Right ventricle myocardium superior (tissue), 1 donor: ENCODE measurements at regions not wholly inside any gene's neighbourhood (a gene's known extent, or its start where the extent isn't known, plus 50 kb on each side); places are given as distances from the start of the nearest gene placed in this dataset.
"Not testable (repeated sequence)": the region's sequence is repeated elsewhere in the genome, so short reads cannot be mapped to it uniquely, and the experiment has no call there.

ENCODE experiments used
- ATAC-seq: fragments of 200-7000 bp; cut with Tn5 transposase; one replicate; pipeline ENCODE4 v1.9.1; 2020; ENCODE audit warnings: mild to moderate bottlenecking; ENCODE audit not compliant: poor library complexity
- DNase-seq: peaks from one replicate; pipeline ENCODE4 v3.0.0-alpha.2; 2020
- intact Hi-C: fragments of 100-400 bp; cut with DNase I; formaldehyde crosslinking; loops from one replicate; pipeline ENCODE4 v1.11.2; 2022
- donor health status: DM: no; HTN: yes; CAD: no; lungs with severe emphysema.

GRCh38 chr21:10361214-10361736 is 160.1 kb upstream of the TPTE start:
- DNase-seq, intact Hi-C loops: not testable (repeated sequence)
- peak; percentile 9 for ATAC-seq

- intact Hi-C loops, ATAC-seq, DNase-seq: not testable (repeated sequence)
Measured at GRCh38 chr21:10362816-10363215, 158.6 kb upstream of the TPTE start.

- ATAC-seq: not testable (repeated sequence)
Measured at GRCh38 chr21:10363321-10363720, 158.1 kb upstream of the TPTE start.

GRCh38 chr21:10366210-10366609 is 155.2 kb upstream of the TPTE start:
- ATAC-seq, DNase-seq, intact Hi-C loops: not testable (repeated sequence)

More at GRCh38 chr21:10363321-10363720, 158.1 kb upstream of the TPTE start:
- DNase-seq, intact Hi-C loops: not testable (repeated sequence)

GRCh38 chr21:10367586-10367985 is 153.8 kb upstream of the TPTE start:
- ATAC-seq: peak; percentile 7
- DNase-seq, intact Hi-C loops: not testable (repeated sequence)

GRCh38 chr21:10368323-10368798 is 153.0 kb upstream of the TPTE start:
- intact Hi-C loops: not testable (repeated sequence)
- ATAC-seq (peak; percentile 19), DNase-seq (peak; percentile 64)

- ATAC-seq, intact Hi-C loops, DNase-seq: not testable (repeated sequence)
Measured at GRCh38 chr21:10369289-10369688, 152.1 kb upstream of the TPTE start.

- DNase-seq, intact Hi-C loops, ATAC-seq: not testable (repeated sequence)
Measured at GRCh38 chr21:10377758-10378157, 143.6 kb upstream of the TPTE start.

- DNase-seq, ATAC-seq, intact Hi-C loops: not testable (repeated sequence)
Measured at GRCh38 chr21:10379816-10380215, 141.6 kb upstream of the TPTE start.

- ATAC-seq, DNase-seq, intact Hi-C loops: not testable (repeated sequence)
Measured at GRCh38 chr21:10381687-10382060, 139.7 kb upstream of the TPTE start.

- ATAC-seq, DNase-seq, intact Hi-C loops: not testable (repeated sequence)
Measured at GRCh38 chr21:10382135-10382534, 139.2 kb upstream of the TPTE start.

- ATAC-seq, DNase-seq, intact Hi-C loops: not testable (repeated sequence)
Measured at GRCh38 chr21:10382580-10382979, 138.8 kb upstream of the TPTE start.

GRCh38 chr21:10383571-10383970 is 137.8 kb upstream of the TPTE start:
- ATAC-seq, DNase-seq, intact Hi-C loops: not testable (repeated sequence)

- intact Hi-C loops, DNase-seq, ATAC-seq: not testable (repeated sequence)
Measured at GRCh38 chr21:10384304-10384861, 137.0 kb upstream of the TPTE start.

- intact Hi-C loops, ATAC-seq, DNase-seq: not testable (repeated sequence)
Measured at GRCh38 chr21:10385202-10385601, 136.2 kb upstream of the TPTE start.

- DNase-seq, intact Hi-C loops: not testable (repeated sequence)
Measured at GRCh38 chr21:10385898-10386527, 135.4 kb upstream of the TPTE start.

GRCh38 chr21:10387692-10388450 is 133.5 kb upstream of the TPTE start:
- ATAC-seq, DNase-seq, intact Hi-C loops: not testable (repeated sequence)

More at GRCh38 chr21:10385898-10386527, 135.4 kb upstream of the TPTE start:
- ATAC-seq: peak; percentile 6

GRCh38 chr21:10388625-10389024 is 132.8 kb upstream of the TPTE start:
- intact Hi-C loops, ATAC-seq, DNase-seq: not testable (repeated sequence)

- ATAC-seq, intact Hi-C loops, DNase-seq: not testable (repeated sequence)
Measured at GRCh38 chr21:10392301-10392700, 129.1 kb upstream of the TPTE start.
